ENCODE measurements at regions not wholly inside any gene's neighbourhood (a gene's known extent, or its start where the extent isn't known, plus 50 kb on each side); places are given as distances from the start of the nearest gene placed in this dataset.
"Not testable (repeated sequence)": the region's sequence is repeated elsewhere in the genome, so short reads cannot be mapped to it uniquely, and the experiment has no call there.

- no peak overlapping the region for H3K27ac ChIP-seq (ENCODE audit: low read depth, low read length)
- no CpG with 5 or more reads among the region's 3 CpGs for WGBS (ENCODE audit: insufficient coverage)
- no peak for DNase-seq (ENCODE audit: low read depth in 4 of 6, low spot score in 6 of 6)
Measured at GRCh38 chr6:74901576-74901975, 304.3 kb downstream of the COL12A1 start.

GRCh38 chr6:74899416-74899815 lies 306.4 kb downstream of the COL12A1 start:
- Histone ChIP-seq H3K9me3 (ENCODE audit: control insufficient read depth, insufficient read depth, low read length) (peaks cover 4% of the 10 kb centered on the region), H3K4me1 (ENCODE audit: control insufficient read depth, insufficient read depth, low read length) (no peaks in the 10 kb centered on the region), H3K36me3 (ENCODE audit: control insufficient read depth, insufficient read depth, low read length) (no peaks in the 10 kb centered on the region), H3K27me3 (ENCODE audit: control insufficient read depth, insufficient read depth, low read length) (no peaks in the 10 kb centered on the region), H3K4me3 (ENCODE audit: low read depth, low read length) (no peak overlapping the region), H3K27ac (ENCODE audit: low read depth, low read length) (no peak overlapping the region)
- no peak for DNase-seq (ENCODE audit: low read depth in 4 of 6, low spot score in 6 of 6)
- WGBS (ENCODE audit: insufficient coverage), result 78% methylated on average over 4 of the region's 4 CpGs

More at GRCh38 chr6:74901576-74901975, 304.3 kb downstream of the COL12A1 start:
- no peaks in the 10 kb centered on the region for H3K36me3 ChIP-seq (ENCODE audit: control insufficient read depth, insufficient read depth, low read length)
- peaks cover 4% of the 10 kb centered on the region for H3K9me3 ChIP-seq (ENCODE audit: control insufficient read depth, insufficient read depth, low read length)
- no peak overlapping the region for H3K4me3 ChIP-seq (ENCODE audit: low read depth, low read length)
- no peaks in the 10 kb centered on the region for H3K4me1 ChIP-seq (ENCODE audit: control insufficient read depth, insufficient read depth, low read length)
- H3K27me3 ChIP-seq (ENCODE audit: control insufficient read depth, insufficient read depth, low read length), result no peaks in the 10 kb centered on the region

DNA sequence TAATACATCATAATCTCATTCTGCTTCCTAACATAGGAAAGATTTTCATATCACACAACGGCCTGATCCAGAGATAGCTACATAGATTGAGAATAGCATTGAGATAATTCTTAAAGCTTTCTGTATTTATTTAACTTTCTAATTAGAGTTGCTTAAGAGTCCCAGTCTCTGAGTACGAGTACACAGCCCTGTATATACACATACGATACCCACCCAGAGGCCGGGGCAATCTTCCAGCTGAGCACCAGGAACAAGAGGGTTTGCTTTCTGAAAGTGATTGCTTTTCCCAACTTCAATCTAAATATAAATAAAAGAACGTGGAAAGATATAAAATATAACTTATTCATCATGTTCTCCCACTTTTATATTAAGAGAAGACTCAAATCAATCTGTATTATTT lies 313.8 kb downstream of the COL12A1 start:
- Histone ChIP-seq H3K36me3 (ENCODE audit: control insufficient read depth, insufficient read depth, low read length) (no peaks in the 10 kb centered on the region), H3K4me1 (ENCODE audit: control insufficient read depth, insufficient read depth, low read length) (no peaks in the 10 kb centered on the region), H3K27me3 (ENCODE audit: control insufficient read depth, insufficient read depth, low read length) (no peaks in the 10 kb centered on the region), H3K27ac (ENCODE audit: low read depth, low read length) (peak overlapping the region; percentile 25), H3K9me3 (ENCODE audit: control insufficient read depth, insufficient read depth, low read length) (no peaks in the 10 kb centered on the region), H3K4me3 (ENCODE audit: low read depth, low read length) (no peak overlapping the region)
- no peak for DNase-seq (ENCODE audit: low read depth in 4 of 6, low spot score in 6 of 6)
- no CpG with 5 or more reads among the region's 5 CpGs for WGBS (ENCODE audit: insufficient coverage)

DNA sequence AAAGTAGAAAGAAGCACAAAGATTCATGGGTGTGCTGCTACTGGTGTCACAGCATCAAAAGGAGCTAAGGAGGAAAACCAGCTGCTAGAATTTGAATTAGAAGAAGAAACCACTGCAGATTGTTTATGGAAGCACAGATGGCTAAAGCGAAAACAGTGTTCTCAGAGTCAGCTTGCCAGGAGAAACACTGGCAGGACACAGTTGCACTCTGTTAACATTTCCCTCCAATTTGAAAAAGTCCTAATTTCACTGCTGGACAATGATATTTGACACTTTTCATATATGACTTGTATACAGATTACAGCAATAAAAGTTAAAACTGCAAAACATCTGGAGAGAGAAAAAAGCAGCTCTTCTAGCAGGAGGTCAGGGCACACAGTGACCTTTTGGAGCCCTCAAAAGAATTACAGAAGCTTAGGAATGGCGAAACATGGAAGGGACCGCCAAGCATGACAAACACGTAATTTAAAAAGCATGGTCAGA lies 314.5 kb downstream of the COL12A1 start:
- peak in 3 of 6 donors; percentile 11 to 65 (median 28) for DNase-seq (ENCODE audit: low read depth in 4 of 6, low spot score in 6 of 6)
- Histone ChIP-seq H3K36me3 (ENCODE audit: control insufficient read depth, insufficient read depth, low read length) (no peaks in the 10 kb centered on the region), H3K9me3 (ENCODE audit: control insufficient read depth, insufficient read depth, low read length) (no peaks in the 10 kb centered on the region), H3K27me3 (ENCODE audit: control insufficient read depth, insufficient read depth, low read length) (no peaks in the 10 kb centered on the region), H3K27ac (ENCODE audit: low read depth, low read length) (peak overlapping the region; percentile 25), H3K4me1 (ENCODE audit: control insufficient read depth, insufficient read depth, low read length) (no peaks in the 10 kb centered on the region), H3K4me3 (ENCODE audit: low read depth, low read length) (no peak overlapping the region)
- 60% methylated on average over 1 of the region's 4 CpGs for WGBS (ENCODE audit: insufficient coverage)

DNA sequence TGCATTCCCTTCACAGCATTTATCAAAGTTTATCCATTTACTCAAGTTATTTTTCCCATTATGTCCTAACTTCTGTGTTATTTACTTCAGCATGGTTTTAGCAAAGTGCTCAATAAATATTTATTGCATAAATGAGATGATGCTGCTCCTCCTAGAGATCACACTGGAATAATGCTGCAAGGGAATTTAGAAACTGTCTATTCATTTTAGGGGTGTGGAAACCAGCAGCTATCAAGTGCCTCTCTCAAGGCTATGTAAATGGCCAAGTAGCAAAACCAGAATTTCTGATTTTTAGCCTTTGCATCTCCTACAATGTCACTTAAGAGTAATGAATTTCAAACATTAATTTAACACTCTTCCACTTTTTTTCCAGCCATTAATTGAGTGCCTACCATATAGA lies 316.2 kb downstream of the COL12A1 start:
- no peak overlapping the region for H3K4me3 ChIP-seq (ENCODE audit: low read depth, low read length)
- H3K27me3 ChIP-seq (ENCODE audit: control insufficient read depth, insufficient read depth, low read length), result no peaks in the 10 kb centered on the region
- no peaks in the 10 kb centered on the region for H3K4me1 ChIP-seq (ENCODE audit: control insufficient read depth, insufficient read depth, low read length)
- H3K9me3 ChIP-seq (ENCODE audit: control insufficient read depth, insufficient read depth, low read length), result no peaks in the 10 kb centered on the region
- H3K27ac ChIP-seq (ENCODE audit: low read depth, low read length), result no peak overlapping the region
- H3K36me3 ChIP-seq (ENCODE audit: control insufficient read depth, insufficient read depth, low read length), result no peaks in the 10 kb centered on the region
- DNase-seq (ENCODE audit: low read depth in 4 of 6, low spot score in 6 of 6), result no peak

- H3K9me3 ChIP-seq (ENCODE audit: control insufficient read depth, insufficient read depth, low read length); DNase-seq (ENCODE audit: low read depth in 4 of 6, low spot score in 6 of 6); H3K27ac ChIP-seq (ENCODE audit: low read depth, low read length); H3K4me1 ChIP-seq (ENCODE audit: control insufficient read depth, insufficient read depth, low read length); H3K4me3 ChIP-seq (ENCODE audit: low read depth, low read length); H3K27me3 ChIP-seq (ENCODE audit: control insufficient read depth, insufficient read depth, low read length); H3K36me3 ChIP-seq (ENCODE audit: control insufficient read depth, insufficient read depth, low read length): not testable (repeated sequence)
- 100% methylated on average over 5 of the region's 6 CpGs for WGBS (ENCODE audit: insufficient coverage)
Measured at GRCh38 chr6:74888741-74889140, 317.1 kb downstream of the COL12A1 start.

DNA sequence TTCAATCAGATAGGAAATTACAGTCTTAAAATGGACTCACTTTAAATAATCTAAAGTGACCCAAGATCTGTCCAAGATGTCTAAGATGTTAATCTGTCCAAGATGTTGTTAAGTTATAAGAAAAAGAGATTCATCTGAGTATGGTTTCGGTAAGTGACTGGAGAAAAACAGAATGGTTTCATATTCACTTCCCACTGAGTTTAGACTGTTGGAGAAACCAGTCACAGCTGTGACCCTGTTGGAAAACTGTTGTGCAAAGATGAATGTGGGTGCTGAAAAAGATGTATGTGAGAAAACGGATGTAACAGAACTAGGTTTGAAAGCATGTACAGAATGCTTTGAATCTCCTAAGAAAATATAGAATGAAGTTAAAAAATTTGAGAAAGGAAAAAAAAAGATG lies 325.9 kb downstream of the COL12A1 start:
- Histone ChIP-seq H3K27me3 (ENCODE audit: control insufficient read depth, insufficient read depth, low read length) (no peaks in the 10 kb centered on the region), H3K36me3 (ENCODE audit: control insufficient read depth, insufficient read depth, low read length) (no peaks in the 10 kb centered on the region), H3K4me1 (ENCODE audit: control insufficient read depth, insufficient read depth, low read length) (no peaks in the 10 kb centered on the region), H3K4me3 (ENCODE audit: low read depth, low read length) (no peak overlapping the region), H3K27ac (ENCODE audit: low read depth, low read length) (no peak overlapping the region), H3K9me3 (ENCODE audit: control insufficient read depth, insufficient read depth, low read length) (no peaks in the 10 kb centered on the region)
- DNase-seq (ENCODE audit: low read depth in 4 of 6, low spot score in 6 of 6), result no peak
- 71% methylated on average over 1 of the region's 2 CpGs for WGBS (ENCODE audit: insufficient coverage)

DNA sequence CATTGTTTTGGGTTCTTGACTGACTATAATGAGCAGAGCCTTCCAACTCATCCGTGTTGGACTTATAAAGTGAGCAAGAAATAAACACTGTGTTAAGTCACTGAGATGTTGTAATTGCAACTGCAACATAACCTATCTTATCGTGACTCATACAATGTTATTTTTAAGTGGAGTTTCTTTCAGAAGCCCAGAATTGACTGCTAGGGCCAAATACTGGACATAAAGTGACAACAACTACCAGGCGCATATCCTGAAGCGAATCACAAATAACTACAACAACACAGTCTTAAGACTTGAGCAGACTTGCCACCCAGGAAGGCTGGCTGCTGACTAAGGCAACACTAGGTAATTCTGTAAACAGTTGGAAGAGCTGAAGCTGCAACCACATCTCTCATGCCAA lies 326.6 kb downstream of the COL12A1 start:
- no CpG with 5 or more reads among the region's 4 CpGs for WGBS (ENCODE audit: insufficient coverage)
- DNase-seq (ENCODE audit: low read depth in 4 of 6, low spot score in 6 of 6), result no peak
- H3K27ac ChIP-seq (ENCODE audit: low read depth, low read length), result no peak overlapping the region
- H3K4me1 ChIP-seq (ENCODE audit: control insufficient read depth, insufficient read depth, low read length), result no peaks in the 10 kb centered on the region
- no peak overlapping the region for H3K4me3 ChIP-seq (ENCODE audit: low read depth, low read length)
- no peaks in the 10 kb centered on the region for H3K9me3 ChIP-seq (ENCODE audit: control insufficient read depth, insufficient read depth, low read length)
- no peaks in the 10 kb centered on the region for H3K36me3 ChIP-seq (ENCODE audit: control insufficient read depth, insufficient read depth, low read length)
- H3K27me3 ChIP-seq (ENCODE audit: control insufficient read depth, insufficient read depth, low read length), result no peaks in the 10 kb centered on the region

GRCh38 chr6:74875193-74875592 lies 330.7 kb downstream of the COL12A1 start:
- H3K27ac ChIP-seq (ENCODE audit: low read depth, low read length), result no peak overlapping the region
- no peak for DNase-seq (ENCODE audit: low read depth in 4 of 6, low spot score in 6 of 6)
- WGBS (ENCODE audit: insufficient coverage), result no CpG with 5 or more reads among the region's 2 CpGs

DNA sequence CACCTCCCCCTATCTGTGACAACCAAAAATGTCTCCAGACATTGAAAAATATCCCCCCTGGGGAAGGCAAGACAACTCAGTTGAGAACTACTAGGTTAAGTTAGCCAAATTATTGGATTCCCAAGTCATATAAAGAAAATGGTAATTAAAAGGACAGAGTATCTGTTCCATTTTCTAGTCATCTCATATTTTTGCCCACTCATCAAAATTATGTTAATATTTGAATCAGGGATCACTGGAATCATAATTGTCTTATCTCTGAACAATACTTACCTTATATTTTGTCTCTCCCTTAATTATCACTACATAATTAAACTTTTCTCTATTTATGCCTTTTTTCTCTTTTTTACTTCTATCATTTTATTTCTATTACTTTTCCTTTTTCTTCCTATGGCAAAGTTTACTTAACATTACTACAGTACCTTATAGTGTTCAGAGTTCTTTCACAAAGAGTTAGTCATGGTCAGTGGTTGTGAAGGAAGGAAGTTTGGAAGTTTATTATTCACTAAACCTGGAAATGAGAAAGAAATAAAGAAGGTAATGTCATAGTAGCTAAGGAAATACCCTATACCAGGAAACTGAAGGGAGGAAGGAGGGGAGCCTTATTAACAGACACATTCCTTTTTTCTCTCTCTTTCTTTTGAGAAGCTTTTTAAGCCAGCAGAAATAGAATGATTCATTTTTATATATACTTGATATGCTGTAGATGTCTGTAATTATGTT lies 332.9 kb downstream of the COL12A1 start:
- Histone ChIP-seq H3K27me3 (ENCODE audit: control insufficient read depth, insufficient read depth, low read length) (no peaks in the 10 kb centered on the region), H3K4me3 (ENCODE audit: low read depth, low read length) (no peak overlapping the region), H3K4me1 (ENCODE audit: control insufficient read depth, insufficient read depth, low read length) (no peaks in the 10 kb centered on the region), H3K36me3 (ENCODE audit: control insufficient read depth, insufficient read depth, low read length) (no peaks in the 10 kb centered on the region), H3K27ac (ENCODE audit: low read depth, low read length) (peak overlapping the region; percentile 47), H3K9me3 (ENCODE audit: control insufficient read depth, insufficient read depth, low read length) (no peaks in the 10 kb centered on the region)
- no peak for DNase-seq (ENCODE audit: low read depth in 4 of 6, low spot score in 6 of 6)

More at GRCh38 chr6:74875193-74875592, 330.7 kb downstream of the COL12A1 start:
- Histone ChIP-seq H3K9me3 (ENCODE audit: control insufficient read depth, insufficient read depth, low read length) (no peaks in the 10 kb centered on the region), H3K4me3 (ENCODE audit: low read depth, low read length) (no peak overlapping the region), H3K36me3 (ENCODE audit: control insufficient read depth, insufficient read depth, low read length) (no peaks in the 10 kb centered on the region), H3K27me3 (ENCODE audit: control insufficient read depth, insufficient read depth, low read length) (no peaks in the 10 kb centered on the region), H3K4me1 (ENCODE audit: control insufficient read depth, insufficient read depth, low read length) (no peaks in the 10 kb centered on the region)
